Nephron progenitor cell (in vitro differentiated cells): ENCODE measurements at regions not wholly inside any gene's neighbourhood (a gene's known extent, or its start where the extent isn't known, plus 50 kb on each side); places are given as distances from the start of the nearest gene placed in this dataset.

Experiments
- DNase-seq: peaks from one replicate; pipeline ENCODE4 v3.0.0; 2021
- H3K27ac Mint-ChIP-seq: 2 replicates; pipeline ENCODE4 v1.8.0; 2021; ENCODE audit warnings: mild to moderate bottlenecking, moderate library complexity, mixed read lengths
- H3K27me3 Mint-ChIP-seq: 2 replicates; pipeline ENCODE4 v1.8.0; 2021; ENCODE audit warnings: mild to moderate bottlenecking, low read depth, mixed read lengths; ENCODE audit not compliant: poor library complexity
- H3K36me3 Mint-ChIP-seq: 2 replicates; pipeline ENCODE4 v1.8.0; 2021; ENCODE audit warnings: low read depth, mixed read lengths
- H3K4me1 Mint-ChIP-seq: 2 replicates; pipeline ENCODE4 v1.8.0; 2021; ENCODE audit warnings: mixed read lengths
- H3K4me3 Mint-ChIP-seq: 2 replicates; pipeline ENCODE4 v1.8.0; 2021; ENCODE audit warnings: mild to moderate bottlenecking, moderate library complexity, mixed read lengths
- H3K9me3 Mint-ChIP-seq: 2 replicates; pipeline ENCODE4 v1.8.0; 2021; ENCODE audit warnings: mild to moderate bottlenecking, moderate library complexity, mixed read lengths
- CTCF ChIP-seq: fragments of 200-600 bp; sonication (generic); IDR thresholded peaks from 2 replicates; pipeline ENCODE4 v1.5.0; 2021; ENCODE audit warnings: antibody characterized with exemption

- Mint-ChIP-seq H3K36me3 (no peaks in the 10 kb centered on the region), H3K4me1 (no peaks in the 10 kb centered on the region), H3K9me3 (peaks cover 6% of the 10 kb centered on the region), H3K27me3 (peaks cover 3% of the 10 kb centered on the region), H3K4me3 (no peak overlapping the region), H3K27ac (no peak overlapping the region)
- DNase-seq = no peak
- TF ChIP-seq CTCF = no peak
These were observed 483.7 kb upstream of the SGO1 start for GRCh38 chr3:20669675-20670074.

GRCh38 chr3:20669184-20669583 lies 483.2 kb upstream of the SGO1 start:
- Mint-ChIP-seq H3K4me1 (no peaks in the 10 kb centered on the region), H3K27me3 (peaks cover 4% of the 10 kb centered on the region), H3K4me3 (no peak overlapping the region), H3K27ac (no peak overlapping the region), H3K9me3 (peaks cover 6% of the 10 kb centered on the region), H3K36me3 (no peaks in the 10 kb centered on the region)
- DNase-seq = no peak
- TF ChIP-seq CTCF = no peak

- no peak for DNase-seq
- H3K9me3 Mint-ChIP-seq = no peaks in the 10 kb centered on the region
- no peak for TF ChIP-seq CTCF
These were observed 482.4 kb upstream of the SGO1 start for GRCh38 chr3:20668411-20668810.

GRCh38 chr3:20666091-20666490 lies 480.1 kb upstream of the SGO1 start:
- no peak overlapping the region for H3K27ac Mint-ChIP-seq
- peaks cover 6% of the 10 kb centered on the region for H3K27me3 Mint-ChIP-seq
- no peak overlapping the region for H3K4me3 Mint-ChIP-seq
- H3K9me3 Mint-ChIP-seq = no peaks in the 10 kb centered on the region
- no peaks in the 10 kb centered on the region for H3K4me1 Mint-ChIP-seq
- no peaks in the 10 kb centered on the region for H3K36me3 Mint-ChIP-seq
- no peak for DNase-seq
- TF ChIP-seq CTCF = no peak

More at GRCh38 chr3:20668411-20668810, 482.4 kb upstream of the SGO1 start:
- no peaks in the 10 kb centered on the region for H3K36me3 Mint-ChIP-seq
- no peak overlapping the region for H3K27ac Mint-ChIP-seq
- no peak overlapping the region for H3K4me3 Mint-ChIP-seq
- H3K27me3 Mint-ChIP-seq = peaks cover 6% of the 10 kb centered on the region
- no peaks in the 10 kb centered on the region for H3K4me1 Mint-ChIP-seq

- Mint-ChIP-seq H3K4me3 (no peak overlapping the region), H3K36me3 (no peaks in the 10 kb centered on the region), H3K27ac (no peak overlapping the region), H3K27me3 (peaks cover 6% of the 10 kb centered on the region), H3K9me3 (no peaks in the 10 kb centered on the region), H3K4me1 (no peaks in the 10 kb centered on the region)
- TF ChIP-seq CTCF = no peak
- DNase-seq = no peak
These were observed 472.5 kb upstream of the SGO1 start for GRCh38 chr3:20658491-20658890.

- no peak for DNase-seq
- H3K4me1 Mint-ChIP-seq = no peaks in the 10 kb centered on the region
- no peak overlapping the region for H3K27ac Mint-ChIP-seq
- H3K4me3 Mint-ChIP-seq = no peak overlapping the region
- no peaks in the 10 kb centered on the region for H3K9me3 Mint-ChIP-seq
- TF ChIP-seq CTCF = no peak
- peaks cover 6% of the 10 kb centered on the region for H3K27me3 Mint-ChIP-seq
- no peaks in the 10 kb centered on the region for H3K36me3 Mint-ChIP-seq
These were observed 471.6 kb upstream of the SGO1 start for GRCh38 chr3:20657560-20657959.
